ENCODE measurements at regions not wholly inside any gene's neighbourhood (a gene's known extent, or its start where the extent isn't known, plus 50 kb on each side); places are given as distances from the start of the nearest gene placed in this dataset.
A peak's percentile ranks its signal among the peaks of the same experiment; 100 is the strongest.

GRCh38 chr5:68839019-68839552, 254.7 kb upstream of the SLC30A5 start:
- H3K27ac ChIP-seq (ENCODE audit: extremely low read depth, low read depth, low read length) = no peak overlapping the region
- TF ChIP-seq HMBOX1 (IDR thresholded peaks at IDR 0.05) (0 out of 2 replicates have a peak, but pooled peaks have one; percentile 34), ARID2 (IDR thresholded peaks at IDR 0.05) (no peak), JUND (IDR thresholded peaks at IDR 0.05; ENCODE audit: borderline replicate concordance, low read depth, low read length) (peak; percentile 39; the same call in 1 of the 2 replicates), JUND (tag; IDR thresholded peaks at IDR 0.05; ENCODE audit: borderline replicate concordance, low read depth, low read length) (no peak), ATF3 (IDR thresholded peaks at IDR 0.05) (peak; percentile 90), ATF3 (CRISPR knock-in tag; conservative IDR thresholded peaks at IDR 0.05) (no peak), CEBPG (CRISPR knock-in tag; IDR thresholded peaks at IDR 0.05) (peak; percentile 31; the same call in 1 of the 2 replicates), CEBPG (tag; conservative IDR thresholded peaks at IDR 0.05 in 1 of 2, IDR thresholded peaks at IDR 0.05 in 1 of 2) (peak; percentile 87 to 89), FOXK2 (conservative IDR thresholded peaks at IDR 0.05 in 1 of 2, IDR thresholded peaks at IDR 0.05 in 1 of 2; ENCODE audit: low read depth in 2 of 2) (no peak), ZSCAN32 (CRISPR knock-in tag; IDR thresholded peaks at IDR 0.05) (peak; percentile 80), ATF7 (IDR thresholded peaks at IDR 0.05) (peak; percentile 40; the same call in 1 of the 2 replicates), E2F1 (CRISPR knock-in tag; IDR thresholded peaks at IDR 0.05) (no peak), CEBPB (tag; IDR thresholded peaks at IDR 0.05) (peak; percentile 63), U2AF2 (optimal IDR thresholded peaks at IDR 0.05; ENCODE audit: low read depth, low read length) (no peak), ZNF124 (CRISPR knock-in tag; IDR thresholded peaks at IDR 0.05) (no peak), ATF4 (CRISPR knock-in tag; IDR thresholded peaks at IDR 0.05) (peak; percentile 87)
- no peaks in the 10 kb centered on the region; the same call in 1 of the 2 replicates for H4K20me1 ChIP-seq (replicated peaks; ENCODE audit: control insufficient read depth, insufficient read depth, low read length)
- no peaks in the 10 kb centered on the region for H3K36me3 ChIP-seq (ENCODE audit: control insufficient read depth, insufficient read depth, low read length)
- intact Hi-C loops (cut with micrococcal nuclease) (no loop called here), in situ Hi-C loops (cut with MboI) (no loop called here)
- ATAC-seq = peak; percentile 84
- no peak overlapping the region for H2AFZ ChIP-seq (ENCODE audit: low read depth, low read length)
- peak overlapping the region; percentile 2; the same call in 1 of the 2 replicates for H3K4me2 ChIP-seq (ENCODE audit: insufficient read depth, low read length)
- H3K9ac ChIP-seq (ENCODE audit: insufficient read depth in 1 of 2, low read depth in 2 of 2, low read length in 2 of 2) = no peak overlapping the region
- WGBS (ENCODE audit: insufficient coverage, low coverage, missing lambda C conversion rate) = 2% methylated on average over 5 of the region's 5 CpGs
- no peak overlapping the region for H3K4me3 ChIP-seq
- FAIRE-seq = no peak
- no peaks in the 10 kb centered on the region for H3K9me1 ChIP-seq (ENCODE audit: control insufficient read depth, insufficient read depth, low read length)
- no peaks in the 10 kb centered on the region for H3K4me1 ChIP-seq (replicated peaks in 1 of 2; ENCODE audit: control insufficient read depth in 2 of 2, insufficient read depth in 2 of 2, low read length in 2 of 2)
- no TSS peak for BruUV-seq (replicated peaks)
- H3K27me3 ChIP-seq (ENCODE audit: control insufficient read depth in 2 of 2, insufficient read depth in 2 of 2, low read length in 2 of 2) = peaks cover 4 to 18% of the 10 kb centered on the region in 2 experiments; a peak in 4 of 5 replicates
- ChIA-PET CTCF (ENCODE audit: low intra/inter-chr PET ratio) (no interaction called here), POLR2A (no interaction called here)
- no peaks in the 10 kb centered on the region for H3K79me2 ChIP-seq (ENCODE audit: control insufficient read depth, insufficient read depth, low read length)
- no peaks in the 10 kb centered on the region for H3K9me3 ChIP-seq (replicated peaks; ENCODE audit: control insufficient read depth, insufficient read depth, low read depth, low read length)
- no peak for DNase-seq (ENCODE audit: extremely low read depth in 1 of 4, low spot score in 3 of 4)

Data from K562 (cell line).